H1 (cell line): ENCODE measurements at regions not wholly inside any gene's neighbourhood (a gene's known extent, or its start where the extent isn't known, plus 50 kb on each side); places are given as distances from the start of the nearest gene placed in this dataset.

ENCODE experiments used
- CHD2 ChIP-seq: IDR thresholded peaks from 2 replicates; pipeline ENCODE4 v1.6.1; 2012; ENCODE audit warnings: low read length, improper control_type of control experiment
- RBBP5 ChIP-seq: IDR thresholded peaks from 2 replicates; pipeline ENCODE4 v1.7.1; 2012; ENCODE audit warnings: low read depth, mild to moderate bottlenecking, inconsistent platforms, low read length, moderate library complexity, borderline replicate concordance
- USF2 ChIP-seq: IDR thresholded peaks from 2 replicates; pipeline ENCODE4 v1.6.1; 2011; ENCODE audit warnings: low read length, improper control_type of control experiment
- ZNF274 ChIP-seq: IDR thresholded peaks from 2 replicates; pipeline ENCODE4 v1.7.0; 2012; ENCODE audit warnings: low read length, borderline replicate concordance; ENCODE audit errors: extremely low read depth

GRCh38 chr4:18937746-18938145, 916.2 kb upstream of the LCORL start (continued):
- TF ChIP-seq RBBP5 (no peak), USF2 (no peak), CHD2 (no peak), ZNF274 (no peak)
